ENCODE measurements at regions not wholly inside any gene's neighbourhood (a gene's known extent, or its start where the extent isn't known, plus 50 kb on each side); places are given as distances from the start of the nearest gene placed in this dataset.

GRCh38 chr19:27736225-27736624 lies 1476.7 kb downstream of the UQCRFS1 start:
- no peak for TF ChIP-seq CTCF (IDR thresholded peaks at IDR 0.05)
- no peak for TF ChIP-seq EP300 (IDR thresholded peaks at IDR 0.05)
- no peak for TF ChIP-seq POLR2A (IDR thresholded peaks at IDR 0.05)
- TF ChIP-seq POLR2AphosphoS5 (IDR thresholded peaks at IDR 0.05) = no peak

Measured in sigmoid colon (tissue), 4 donors.